A673 (cell line): ENCODE measurements at regions not wholly inside any gene's neighbourhood (a gene's known extent, or its start where the extent isn't known, plus 50 kb on each side); places are given as distances from the start of the nearest gene placed in this dataset.

Source experiments
- CTCF ChIP-seq: fragments of 300-800, 200-600 bp; sonication (generic); conservative IDR thresholded peaks from 2 replicates; pipeline ENCODE4 v1.5.1; 2017; ENCODE audit warnings: low read depth, mild to moderate bottlenecking, antibody characterized with exemption, low read length, moderate library complexity, mixed read lengths
- EZH2 ChIP-seq: fragments of 200-600 bp; sonication (generic); IDR thresholded peaks from 2 replicates; pipeline ENCODE4 v1.6.1; 2017; ENCODE audit warnings: borderline replicate concordance, low read depth, mild to moderate bottlenecking, mixed read lengths, antibody characterized with exemption, low read length; ENCODE audit not compliant: poor library complexity, severe bottlenecking

DNA sequence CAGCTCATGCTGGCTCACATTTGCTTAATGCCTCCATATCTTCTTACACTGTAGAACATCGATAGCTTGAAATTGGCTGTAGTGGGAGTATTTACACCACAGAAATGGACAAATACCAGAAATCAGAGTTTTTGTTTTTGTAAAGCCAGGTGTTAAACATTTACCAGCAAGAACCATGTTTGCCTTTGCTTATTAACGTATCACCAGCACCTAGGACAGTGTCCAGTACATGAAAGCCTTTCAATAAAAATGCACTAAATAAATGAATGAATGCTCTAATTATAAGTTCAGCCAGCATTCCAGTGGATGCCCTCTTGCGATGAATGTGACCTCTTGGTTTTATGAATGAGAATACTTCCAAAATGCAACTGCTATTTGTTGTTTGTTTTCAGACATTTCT, 140.4 kb upstream of the VLDLR start:
- TF ChIP-seq CTCF (no peak), EZH2 (no peak)
